Transverse colon (tissue), 4 donors: ENCODE measurements at regions not wholly inside any gene's neighbourhood (a gene's known extent, or its start where the extent isn't known, plus 50 kb on each side); places are given as distances from the start of the nearest gene placed in this dataset.

Experiments
- DNase-seq: peaks from one replicate; pipeline ENCODE4 v3.0.0-alpha.2; 2019
- H3K27ac ChIP-seq, 4 donors: fragments of 200-600 bp; sonication (generic); 2 replicates each; pipeline ENCODE4 v1.5.1; 2016 to 2018; ENCODE audit warnings: inconsistent platforms in 4 of 4
- H3K27me3 ChIP-seq: fragments of 200-600 bp; sonication (generic); 2 replicates; pipeline ENCODE4 v1.5.1; 2017; ENCODE audit warnings: inconsistent platforms
- H3K36me3 ChIP-seq, 4 donors: fragments of 200-600 bp; sonication (generic); 2 replicates each; pipeline ENCODE4 v1.5.1; 2017 to 2019; ENCODE audit warnings: inconsistent platforms in 4 of 4
- H3K4me1 ChIP-seq, 4 donors: fragments of 200-600 bp; sonication (generic); 2 replicates each; pipeline ENCODE4 v1.5.1; 2017 to 2020; ENCODE audit warnings: inconsistent platforms in 4 of 4
- H3K4me3 ChIP-seq, 4 donors: fragments of 200-600 bp; sonication (generic); 1 replicate in 1 of 4; 2 replicates in 3 of 4; pipeline versions ENCODE4 v1.5.1 to v1.6.1; 2017 to 2019; ENCODE audit warnings: inconsistent platforms in 4 of 4
- H3K9me3 ChIP-seq, 2 donors: fragments of 200-600 bp; sonication (generic); 2 replicates each; pipeline ENCODE4 v1.5.1; 2017 to 2019; ENCODE audit warnings: inconsistent platforms in 2 of 2
- EP300 ChIP-seq: sonication (generic); formaldehyde crosslinking; IDR thresholded peaks from one replicate; pipeline ENCODE4 v1.6.1; 2017; ENCODE audit warnings: antibody characterized with exemption, low read depth
- POLR2A ChIP-seq: fragments of 450-650 bp; IDR thresholded peaks from one replicate; pipeline ENCODE4 v1.6.1; 2016; ENCODE audit warnings: antibody characterized with exemption, mild to moderate bottlenecking, moderate library complexity
- POLR2AphosphoS5 ChIP-seq, 3 donors: sonication (generic); formaldehyde crosslinking; IDR thresholded peaks; one replicate each; pipeline ENCODE4 v1.6.1; 2016; ENCODE audit warnings: antibody characterized with exemption in 3 of 3
- WGBS, 2 donors: methylation state at CpG; one replicate each; pipeline ENCODE4 v1.1.5; 2018; ENCODE audit warnings: low coverage in 1 of 2; 5-methylcytosine and 5-hydroxymethylcytosine counted together
- in situ Hi-C, 4 donors: fragments of 200-750 bp; cut with MboI; loops; one replicate each; pipeline versions ENCODE4 v1.15.0 to v1.15.1; 2017; ENCODE audit warnings: low sequenced_read_pairs in 3 of 4, low pct_ligation_motif_present in 1 of 4, low pct_unique_long_range_greater_than_20kb in 1 of 4
- intact Hi-C: fragments of 100-400 bp; cut with DNase I; formaldehyde crosslinking; loops from one replicate; pipeline ENCODE4 v1.15.1; 2023; ENCODE audit warnings: low total_unique reads
- TF ChIP-seq, protein P1 (sequence below), 5 experiments: fragments of 200-600 bp in 3 of 5; fragments of 450-650 bp in 2 of 5; sonication (generic) in 3 of 5; IDR thresholded peaks; 1 replicate in 2 of 5; 2 replicates in 3 of 5; pipeline ENCODE4 v1.5.1; 2016 to 2017; ENCODE audit warnings: antibody characterized with exemption in 5 of 5, inconsistent platforms in 3 of 5, mild to moderate bottlenecking in 2 of 5, moderate library complexity in 1 of 5

DNA sequence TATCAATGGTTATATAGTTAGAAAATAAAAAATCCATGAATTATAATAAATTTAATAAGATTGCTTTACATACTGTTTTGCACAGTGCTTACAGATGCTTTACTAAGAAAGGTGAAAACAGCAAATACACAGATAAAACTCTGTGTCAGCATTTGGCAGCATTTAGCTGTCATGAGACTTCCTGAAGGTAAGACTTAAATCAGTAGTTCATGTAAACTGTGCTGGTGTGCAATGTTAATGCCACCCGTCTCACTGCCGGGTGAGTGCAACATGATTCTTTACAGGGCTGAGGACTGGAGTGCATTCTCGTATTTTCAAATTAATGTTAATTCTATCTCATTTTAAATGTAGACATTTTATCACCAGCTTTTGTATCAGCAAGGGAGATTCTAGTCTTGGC is 326.2 kb upstream of the POT1 start:
- intact Hi-C loops: no loop called here
- Histone ChIP-seq H3K4me3 (no peak overlapping the region), H3K27me3 (no peaks in the 10 kb centered on the region), H3K36me3 (no peaks in the 10 kb centered on the region), H3K9me3 (no peaks in the 10 kb centered on the region), H3K4me1 (no peaks in the 10 kb centered on the region), H3K27ac (no peak overlapping the region)
- TF ChIP-seq EP300: no peak
- no peak for TF ChIP-seq POLR2A
- no peak for TF ChIP-seq POLR2AphosphoS5 (IDR thresholded peaks at IDR 0.05)
- in situ Hi-C loops: no loop called here
- 57 to 67% methylated on average over 3 of the region's 3 CpGs for WGBS, 2 donors
- no peak for DNase-seq

DNA sequence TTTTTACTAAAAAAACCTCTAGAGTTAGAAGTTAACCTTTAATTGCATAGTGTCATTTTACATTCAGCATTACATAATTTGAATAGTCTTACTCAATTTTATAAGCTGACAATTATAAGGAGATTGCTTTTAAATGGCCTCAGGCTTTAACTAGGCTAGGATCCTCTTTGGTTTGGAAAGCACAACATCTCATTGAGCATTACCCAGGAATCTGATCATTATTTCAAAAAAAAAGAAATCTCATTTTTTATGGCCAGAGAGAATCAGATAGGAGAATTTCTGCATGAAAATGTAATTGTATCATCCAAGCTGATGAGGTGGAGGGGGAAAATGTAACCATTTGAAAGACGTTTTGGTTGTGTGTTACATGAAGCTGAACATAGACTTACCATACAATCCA is 324.9 kb upstream of the POT1 start:
- no peaks in the 10 kb centered on the region for H3K4me1 ChIP-seq
- TF ChIP-seq POLR2A: no peak
- TF ChIP-seq, protein P1, sequence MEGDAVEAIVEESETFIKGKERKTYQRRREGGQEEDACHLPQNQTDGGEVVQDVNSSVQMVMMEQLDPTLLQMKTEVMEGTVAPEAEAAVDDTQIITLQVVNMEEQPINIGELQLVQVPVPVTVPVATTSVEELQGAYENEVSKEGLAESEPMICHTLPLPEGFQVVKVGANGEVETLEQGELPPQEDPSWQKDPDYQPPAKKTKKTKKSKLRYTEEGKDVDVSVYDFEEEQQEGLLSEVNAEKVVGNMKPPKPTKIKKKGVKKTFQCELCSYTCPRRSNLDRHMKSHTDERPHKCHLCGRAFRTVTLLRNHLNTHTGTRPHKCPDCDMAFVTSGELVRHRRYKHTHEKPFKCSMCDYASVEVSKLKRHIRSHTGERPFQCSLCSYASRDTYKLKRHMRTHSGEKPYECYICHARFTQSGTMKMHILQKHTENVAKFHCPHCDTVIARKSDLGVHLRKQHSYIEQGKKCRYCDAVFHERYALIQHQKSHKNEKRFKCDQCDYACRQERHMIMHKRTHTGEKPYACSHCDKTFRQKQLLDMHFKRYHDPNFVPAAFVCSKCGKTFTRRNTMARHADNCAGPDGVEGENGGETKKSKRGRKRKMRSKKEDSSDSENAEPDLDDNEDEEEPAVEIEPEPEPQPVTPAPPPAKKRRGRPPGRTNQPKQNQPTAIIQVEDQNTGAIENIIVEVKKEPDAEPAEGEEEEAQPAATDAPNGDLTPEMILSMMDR (IDR thresholded peaks at IDR 0.05): no peak
- no peaks in the 10 kb centered on the region for H3K9me3 ChIP-seq
- no peaks in the 10 kb centered on the region for H3K27me3 ChIP-seq
- no peaks in the 10 kb centered on the region for H3K36me3 ChIP-seq
- in situ Hi-C loops (no loop called here), intact Hi-C loops (no loop called here)
- DNase-seq: no peak
- no peak overlapping the region for H3K27ac ChIP-seq
- 50 to 55% methylated on average over 1 of the region's 1 CpG for WGBS, 2 donors
- no peak overlapping the region for H3K4me3 ChIP-seq

DNA sequence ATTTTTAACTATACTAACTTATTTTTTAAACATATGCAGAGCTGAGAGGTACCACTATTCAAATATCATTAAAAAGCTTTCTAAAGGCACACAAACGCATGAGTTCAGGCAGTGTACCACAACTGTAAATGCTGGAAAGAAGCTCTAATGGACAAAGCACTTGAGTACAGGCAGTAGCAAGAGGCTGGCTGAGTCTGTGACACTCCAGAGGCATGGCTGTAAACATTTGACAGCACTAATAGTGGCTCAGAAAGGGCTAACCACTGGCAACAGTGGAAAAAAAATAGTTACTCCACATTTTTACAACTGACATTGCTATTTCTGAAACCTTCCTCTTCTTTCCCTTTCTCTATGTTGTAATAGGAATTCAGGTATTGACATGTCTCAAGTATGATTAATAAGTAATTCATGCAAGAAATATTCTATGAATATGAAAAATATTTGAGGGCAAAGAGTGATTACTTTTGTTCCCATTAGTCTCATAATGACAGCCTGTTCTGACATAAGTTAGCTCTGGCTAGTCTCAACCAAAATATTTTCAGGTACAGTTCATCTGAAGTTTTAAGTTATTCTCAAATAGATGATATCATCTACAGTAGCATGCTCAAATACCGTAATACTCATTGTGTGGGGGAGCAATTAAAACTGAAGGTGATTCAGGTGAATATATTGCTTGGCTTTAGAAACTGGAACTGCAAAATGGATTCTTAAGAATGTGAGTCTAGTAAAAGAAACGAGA is 324.0 kb upstream of the POT1 start:
- no peaks in the 10 kb centered on the region for H3K36me3 ChIP-seq
- H3K27ac ChIP-seq: no peak overlapping the region
- in situ Hi-C loops (no loop called here), intact Hi-C loops (no loop called here)
- no peak for TF ChIP-seq POLR2AphosphoS5 (IDR thresholded peaks at IDR 0.05)
- no peak for TF ChIP-seq POLR2A
- TF ChIP-seq, protein P1 (IDR thresholded peaks at IDR 0.05): no peak
- TF ChIP-seq EP300: no peak
- no peak overlapping the region for H3K4me3 ChIP-seq
- no peaks in the 10 kb centered on the region for H3K4me1 ChIP-seq
- WGBS, 2 donors: 56 to 84% methylated on average over 3 of the region's 3 CpGs
- no peaks in the 10 kb centered on the region for H3K9me3 ChIP-seq
- H3K27me3 ChIP-seq: no peaks in the 10 kb centered on the region
- no peak for DNase-seq

GRCh38 chr7:125247514-125248098 is 318.0 kb upstream of the POT1 start:
- TF ChIP-seq POLR2AphosphoS5 (IDR thresholded peaks at IDR 0.05) (no peak), POLR2A (no peak), EP300 (no peak)
- TF ChIP-seq, protein P1 (IDR thresholded peaks at IDR 0.05): no peak
- Histone ChIP-seq H3K4me3 (no peak overlapping the region), H3K9me3 (no peaks in the 10 kb centered on the region), H3K27me3 (no peaks in the 10 kb centered on the region), H3K36me3 (no peaks in the 10 kb centered on the region), H3K27ac (no peak overlapping the region), H3K4me1 (no peaks in the 10 kb centered on the region)
- intact Hi-C loops: no loop called here
- in situ Hi-C loops: no loop called here
- 60 to 80% methylated on average over 1 of the region's 1 CpG for WGBS, 2 donors
- no peak for DNase-seq
